Activated naive CD8-positive, alpha-beta T cell treated with anti-CD3 and anti-CD28 coated beads, Interleukin-2, amount 50 U/mL, for 24 hours (primary cell): ENCODE measurements at regions not wholly inside any gene's neighbourhood (a gene's known extent, or its start where the extent isn't known, plus 50 kb on each side); places are given as distances from the start of the nearest gene placed in this dataset.

Experiments used
- ATAC-seq: fragments of 150-1000 bp; cut with Tn5 transposase; one replicate; pipeline ENCODE4 v1.10.0; 2021
- DNase-seq: peaks from one replicate; pipeline ENCODE4 v3.0.0; 2021
- H3K27ac Mint-ChIP-seq: one replicate; pipeline ENCODE4 v1.8.0; 2021; ENCODE audit warnings: mild to moderate bottlenecking, mixed read lengths
- H3K27me3 Mint-ChIP-seq: one replicate; pipeline ENCODE4 v1.8.0; 2021; ENCODE audit warnings: mixed read lengths
- H3K36me3 Mint-ChIP-seq: one replicate; pipeline ENCODE4 v1.8.0; 2021; ENCODE audit warnings: low read depth, mixed read lengths
- H3K4me1 Mint-ChIP-seq: one replicate; pipeline ENCODE4 v1.8.0; 2021; ENCODE audit warnings: mixed read lengths
- H3K4me3 Mint-ChIP-seq: one replicate; pipeline ENCODE4 v1.8.0; 2021; ENCODE audit warnings: mild to moderate bottlenecking, moderate library complexity, mixed read lengths
- H3K9me3 Mint-ChIP-seq: one replicate; pipeline ENCODE4 v1.8.0; 2021; ENCODE audit warnings: mixed read lengths

DNA sequence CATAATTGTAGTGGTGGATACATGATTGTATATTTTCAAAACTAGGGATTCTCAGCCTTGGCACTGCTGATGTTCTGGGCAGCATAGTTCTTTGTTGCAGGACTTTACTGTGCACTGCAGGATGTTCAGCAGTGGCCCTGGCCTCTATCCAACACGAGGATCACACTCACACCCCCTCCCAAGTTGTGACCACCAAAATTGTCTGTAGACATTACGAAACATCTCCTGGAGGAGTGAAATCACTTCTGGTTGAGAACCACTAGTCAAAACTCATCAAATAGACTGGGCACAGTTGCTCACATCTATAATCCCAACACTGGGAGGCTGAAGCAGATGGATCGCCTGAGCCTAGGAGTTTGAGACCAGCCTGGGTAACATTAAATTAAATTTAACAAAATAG lies 123.1 kb upstream of the CDYL start:
- no peak for ATAC-seq
- no peaks in the 10 kb centered on the region for H3K4me1 Mint-ChIP-seq

DNA sequence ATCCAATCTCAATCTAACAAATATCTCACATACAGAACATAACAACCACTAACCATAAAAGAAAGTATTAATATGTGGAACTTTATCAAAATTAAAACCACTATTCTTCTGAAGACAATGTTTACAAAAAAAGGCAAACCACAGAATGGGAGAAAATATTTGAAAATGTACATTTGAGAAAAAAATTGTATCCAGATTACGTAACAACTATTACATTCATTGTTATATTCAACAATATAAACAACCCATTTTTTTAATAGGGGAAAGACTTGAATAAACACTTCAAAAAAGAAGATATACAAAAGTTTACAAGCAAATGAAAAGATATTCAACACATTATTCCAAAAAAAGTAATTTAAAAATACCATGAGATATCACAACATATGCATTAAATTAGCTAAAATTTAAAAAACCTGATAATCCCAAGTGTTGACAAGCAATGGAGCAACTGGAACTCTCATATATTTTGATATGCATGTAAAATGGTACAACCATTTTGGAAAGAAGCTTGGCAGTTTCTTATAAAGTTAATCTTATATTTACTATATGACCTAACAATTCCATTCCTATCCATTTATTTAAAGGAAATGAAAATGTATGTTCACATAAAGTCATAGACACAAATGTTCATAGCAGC lies 124.3 kb upstream of the CDYL start:
- Mint-ChIP-seq H3K9me3 (peaks cover 10% of the 10 kb centered on the region), H3K27me3 (peaks cover 35% of the 10 kb centered on the region), H3K4me1 (peaks cover 11% of the 10 kb centered on the region), H3K27ac (no peak overlapping the region), H3K4me3 (no peak overlapping the region), H3K36me3 (no peaks in the 10 kb centered on the region)
- ATAC-seq, result no peak
- DNase-seq, result no peak

More for the DNA sequence above, 123.1 kb upstream of the CDYL start:
- Mint-ChIP-seq H3K27ac (no peak overlapping the region), H3K9me3 (peaks cover 10% of the 10 kb centered on the region), H3K4me3 (no peak overlapping the region), H3K36me3 (no peaks in the 10 kb centered on the region), H3K27me3 (peaks cover 30% of the 10 kb centered on the region)
- DNase-seq, result no peak

DNA sequence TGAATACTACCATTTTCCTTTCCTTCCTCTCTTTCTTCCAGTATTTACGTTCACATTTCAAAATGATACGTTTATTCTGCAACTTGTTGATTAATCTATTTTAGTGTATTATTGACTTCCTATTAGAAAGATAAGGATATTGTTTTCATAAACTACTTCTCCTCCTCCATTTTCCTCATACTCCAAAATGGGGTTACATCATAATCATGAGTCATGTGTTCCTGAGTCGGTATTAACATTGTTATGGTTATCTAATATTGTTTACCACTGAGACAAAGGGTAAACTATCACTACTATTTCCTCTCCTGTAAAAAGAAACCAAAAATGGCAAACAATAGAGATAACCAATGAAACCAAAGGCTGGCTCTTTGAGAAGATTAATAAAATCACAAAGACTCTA lies 126.5 kb upstream of the CDYL start:
- peaks cover 10% of the 10 kb centered on the region for H3K9me3 Mint-ChIP-seq
- peaks cover 51% of the 10 kb centered on the region for H3K27me3 Mint-ChIP-seq
- no peak overlapping the region for H3K27ac Mint-ChIP-seq

GRCh38 chr6:4647414-4648365 lies 128.5 kb upstream of the CDYL start:
- H3K36me3 Mint-ChIP-seq, result no peaks in the 10 kb centered on the region
- peak; percentile 50 for DNase-seq
- peaks cover 10% of the 10 kb centered on the region for H3K9me3 Mint-ChIP-seq
- H3K4me3 Mint-ChIP-seq, result no peak overlapping the region
- no peak overlapping the region for H3K27ac Mint-ChIP-seq
- peaks cover 59% of the 10 kb centered on the region for H3K27me3 Mint-ChIP-seq
- peak; percentile 49 for ATAC-seq
- peaks cover 11% of the 10 kb centered on the region for H3K4me1 Mint-ChIP-seq

More for the DNA sequence above, 126.5 kb upstream of the CDYL start:
- Mint-ChIP-seq H3K4me3 (no peak overlapping the region), H3K36me3 (no peaks in the 10 kb centered on the region), H3K4me1 (peaks cover 11% of the 10 kb centered on the region)
- DNase-seq (no peak), ATAC-seq (no peak)

- Mint-ChIP-seq H3K4me3 (no peak overlapping the region), H3K27ac (no peak overlapping the region), H3K36me3 (no peaks in the 10 kb centered on the region), H3K27me3 (peaks cover 66% of the 10 kb centered on the region), H3K4me1 (peaks cover 11% of the 10 kb centered on the region), H3K9me3 (peaks cover under 1% of the 10 kb centered on the region)
- DNase-seq (no peak), ATAC-seq (no peak)
Observed at GRCh38 chr6:4645713-4646360, 130.4 kb upstream of the CDYL start.

DNA sequence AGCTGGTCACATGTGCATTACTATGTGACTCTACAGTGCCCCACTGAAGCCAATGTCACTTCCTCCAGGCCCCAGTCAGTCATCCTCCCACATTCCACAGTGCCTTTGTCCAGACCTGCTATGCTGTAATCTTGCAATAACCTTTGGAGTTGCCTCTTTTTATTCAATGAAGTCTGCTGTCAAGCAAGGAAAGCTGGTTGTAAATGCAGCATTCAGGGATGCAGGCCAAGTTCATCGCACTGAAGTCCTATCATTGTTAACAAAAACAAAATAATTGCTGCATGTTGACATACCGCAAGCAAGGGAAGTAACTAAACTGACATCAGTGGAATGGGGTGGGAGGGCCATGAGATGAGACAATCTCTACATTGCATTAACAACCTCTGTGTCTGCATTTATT lies 131.2 kb upstream of the CDYL start:
- H3K9me3 Mint-ChIP-seq, result no peaks in the 10 kb centered on the region
- ATAC-seq (no peak), DNase-seq (no peak)
- H3K36me3 Mint-ChIP-seq, result no peaks in the 10 kb centered on the region
- peaks cover 11% of the 10 kb centered on the region for H3K4me1 Mint-ChIP-seq
- peaks cover 65% of the 10 kb centered on the region for H3K27me3 Mint-ChIP-seq
- H3K27ac Mint-ChIP-seq, result no peak overlapping the region
- no peak overlapping the region for H3K4me3 Mint-ChIP-seq

- Mint-ChIP-seq H3K4me3 (no peak overlapping the region), H3K36me3 (peaks cover 2% of the 10 kb centered on the region)
- no peak for ATAC-seq
Observed at GRCh38 chr6:4641461-4641860, 134.7 kb upstream of the CDYL start.

GRCh38 chr6:4640139-4640538 lies 136.1 kb upstream of the CDYL start:
- H3K36me3 Mint-ChIP-seq, result peaks cover 2% of the 10 kb centered on the region
- H3K4me3 Mint-ChIP-seq, result no peak overlapping the region
- H3K4me1 Mint-ChIP-seq, result peaks cover 22% of the 10 kb centered on the region
- no peaks in the 10 kb centered on the region for H3K9me3 Mint-ChIP-seq
- DNase-seq, result no peak
- H3K27me3 Mint-ChIP-seq, result peaks cover 34% of the 10 kb centered on the region
- H3K27ac Mint-ChIP-seq, result no peak overlapping the region
- ATAC-seq, result no peak

More at GRCh38 chr6:4641461-4641860, 134.7 kb upstream of the CDYL start:
- no peak for DNase-seq
- Mint-ChIP-seq H3K27ac (no peak overlapping the region), H3K27me3 (peaks cover 41% of the 10 kb centered on the region), H3K9me3 (no peaks in the 10 kb centered on the region), H3K4me1 (peaks cover 22% of the 10 kb centered on the region)

GRCh38 chr6:4638641-4639040 lies 137.6 kb upstream of the CDYL start:
- H3K4me1 Mint-ChIP-seq, result peaks cover 22% of the 10 kb centered on the region
- H3K27me3 Mint-ChIP-seq, result peaks cover 28% of the 10 kb centered on the region
- no peak for ATAC-seq
- no peak for DNase-seq
- H3K9me3 Mint-ChIP-seq, result no peaks in the 10 kb centered on the region
- peaks cover 2% of the 10 kb centered on the region for H3K36me3 Mint-ChIP-seq
- H3K4me3 Mint-ChIP-seq, result no peak overlapping the region
- H3K27ac Mint-ChIP-seq, result no peak overlapping the region

DNA sequence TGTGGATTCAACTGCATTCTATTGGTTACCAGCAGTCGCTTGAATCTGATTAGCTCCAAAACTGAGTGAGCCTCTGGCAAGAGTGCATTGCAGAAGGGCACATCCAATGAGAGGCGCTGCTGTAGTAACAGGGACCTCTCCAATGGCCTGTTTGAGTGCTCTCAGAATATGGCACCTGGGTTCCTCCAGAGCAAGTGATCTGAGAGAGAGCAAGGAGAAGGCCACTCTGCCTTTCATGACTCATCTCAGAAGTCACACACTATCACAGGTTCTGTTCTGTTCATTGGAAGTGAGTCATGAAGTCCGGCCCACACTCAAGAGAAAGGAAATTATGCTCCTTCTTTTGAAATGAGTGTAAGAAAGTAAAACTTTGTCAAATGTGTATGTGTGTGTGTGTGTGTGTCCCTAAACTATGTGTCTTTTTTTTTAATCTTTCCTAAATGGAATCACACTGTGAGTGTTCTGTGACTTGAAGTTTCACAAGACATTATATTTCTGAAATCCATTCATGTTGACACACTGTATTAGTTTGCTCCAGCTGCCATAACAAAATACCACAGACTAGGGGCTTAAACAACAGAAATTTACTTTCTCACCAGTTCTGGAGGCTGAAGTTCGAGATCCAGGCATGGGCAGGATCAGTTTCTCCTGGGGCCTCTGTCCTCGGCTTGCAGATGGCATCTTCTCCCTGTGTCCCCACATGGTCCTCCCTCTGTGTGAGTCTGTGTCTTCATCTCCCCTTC lies 138.3 kb upstream of the CDYL start:
- DNase-seq, result peak; percentile 25
- ATAC-seq, result peak; percentile 99
- Mint-ChIP-seq H3K4me3 (no peak overlapping the region), H3K9me3 (no peaks in the 10 kb centered on the region), H3K4me1 (peaks cover 22% of the 10 kb centered on the region), H3K36me3 (peaks cover 2% of the 10 kb centered on the region), H3K27ac (peak overlapping the region; percentile 77), H3K27me3 (peaks cover 22% of the 10 kb centered on the region)

- ATAC-seq (no peak), DNase-seq (no peak)
- H3K4me1 Mint-ChIP-seq, result peaks cover 22% of the 10 kb centered on the region
- H3K27ac Mint-ChIP-seq, result peak overlapping the region; percentile 77
- no peaks in the 10 kb centered on the region for H3K9me3 Mint-ChIP-seq
- H3K4me3 Mint-ChIP-seq, result no peak overlapping the region
- peaks cover 2% of the 10 kb centered on the region for H3K36me3 Mint-ChIP-seq
- peaks cover 16% of the 10 kb centered on the region for H3K27me3 Mint-ChIP-seq
Observed at GRCh38 chr6:4636881-4637224, 139.4 kb upstream of the CDYL start.

DNA sequence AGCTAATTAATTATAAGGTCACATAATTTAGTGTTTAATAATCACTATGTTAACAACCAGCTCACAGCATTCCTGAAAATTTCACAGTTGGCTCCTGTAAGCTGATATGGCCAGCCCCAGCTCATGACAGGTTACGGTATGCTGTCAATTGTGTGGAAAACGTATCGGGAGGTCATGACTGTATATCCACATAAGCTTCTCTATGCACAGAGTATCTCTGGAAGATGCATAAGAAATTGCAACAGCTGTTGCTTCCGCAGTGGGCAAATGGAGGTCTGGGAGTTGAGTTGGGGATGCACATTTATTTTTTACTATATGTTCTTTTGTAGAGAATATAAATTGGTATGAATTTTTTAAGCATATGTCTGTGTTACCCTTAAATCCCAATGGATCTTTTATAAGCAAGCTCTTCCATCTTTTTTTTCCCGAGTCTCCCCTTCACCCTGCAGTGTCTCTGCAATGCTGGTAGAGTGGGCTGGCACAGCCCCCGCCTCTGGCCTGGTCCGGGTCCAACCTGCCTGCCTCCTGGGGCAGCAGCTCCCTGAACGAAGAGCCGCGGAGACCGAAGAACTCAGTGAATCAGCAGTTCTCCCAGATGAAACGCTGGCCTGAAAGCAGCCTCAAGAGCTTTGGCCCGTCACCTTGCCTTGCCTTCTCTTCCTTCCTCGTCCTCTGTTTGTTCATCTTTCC lies 139.9 kb upstream of the CDYL start:
- peaks cover 22% of the 10 kb centered on the region for H3K4me1 Mint-ChIP-seq
- H3K27me3 Mint-ChIP-seq, result peaks cover 13% of the 10 kb centered on the region
- no peak overlapping the region for H3K4me3 Mint-ChIP-seq
- peaks cover 2% of the 10 kb centered on the region for H3K36me3 Mint-ChIP-seq
- no peaks in the 10 kb centered on the region for H3K9me3 Mint-ChIP-seq
- DNase-seq (no peak), ATAC-seq (no peak)
- H3K27ac Mint-ChIP-seq, result no peak overlapping the region

DNA sequence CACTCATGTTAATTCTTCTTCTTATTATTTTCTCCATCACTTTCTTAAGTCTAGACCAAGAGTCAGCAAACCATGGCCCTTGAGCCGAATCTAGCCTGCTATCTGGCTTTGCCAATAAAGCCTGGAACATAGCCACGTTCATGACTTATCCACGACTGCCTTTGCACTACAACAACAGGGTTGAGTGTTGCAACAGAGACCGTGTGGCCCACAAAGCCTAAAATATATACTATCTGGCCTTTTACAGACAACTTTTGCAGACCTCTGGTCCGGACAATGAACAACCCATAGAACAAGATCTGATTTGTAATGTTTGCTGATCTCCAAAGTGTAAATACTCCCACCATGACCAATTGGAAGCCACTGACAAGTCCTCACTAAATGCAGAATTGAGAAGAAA lies 140.5 kb upstream of the CDYL start:
- DNase-seq (no peak), ATAC-seq (no peak)
- Mint-ChIP-seq H3K27me3 (peaks cover 10% of the 10 kb centered on the region), H3K9me3 (peaks cover 3% of the 10 kb centered on the region), H3K4me1 (peaks cover 22% of the 10 kb centered on the region), H3K4me3 (no peak overlapping the region), H3K36me3 (peaks cover 2% of the 10 kb centered on the region), H3K27ac (no peak overlapping the region)

DNA sequence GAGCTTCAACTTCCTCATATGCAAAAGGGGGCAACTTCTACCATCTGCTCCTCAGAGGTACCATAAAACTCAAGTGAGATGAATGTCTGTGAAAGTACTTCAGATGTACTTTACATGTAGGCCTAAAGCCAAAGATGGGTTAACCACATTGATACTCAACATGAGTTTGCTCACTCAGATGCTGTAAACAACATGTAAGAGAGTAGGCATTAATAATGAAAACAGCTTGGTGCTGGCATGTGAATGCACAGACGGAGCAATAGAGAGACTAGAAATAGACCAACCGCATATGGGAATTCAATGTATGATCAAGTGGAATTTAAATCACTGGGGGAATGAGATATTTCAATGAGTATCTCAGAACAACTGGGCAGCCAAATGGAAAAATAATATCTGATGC lies 143.8 kb upstream of the CDYL start:
- H3K9me3 Mint-ChIP-seq, result peaks cover 18% of the 10 kb centered on the region

More for the DNA sequence above, 143.8 kb upstream of the CDYL start:
- peaks cover 6% of the 10 kb centered on the region for H3K4me1 Mint-ChIP-seq
- H3K4me3 Mint-ChIP-seq, result no peak overlapping the region
- DNase-seq (no peak), ATAC-seq (no peak)
- peaks cover 5% of the 10 kb centered on the region for H3K36me3 Mint-ChIP-seq
- H3K27me3 Mint-ChIP-seq, result peaks cover 2% of the 10 kb centered on the region
- no peak overlapping the region for H3K27ac Mint-ChIP-seq
